ENCODE measurements at regions not wholly inside any gene's neighbourhood (a gene's known extent, or its start where the extent isn't known, plus 50 kb on each side); places are given as distances from the start of the nearest gene placed in this dataset.
A peak's percentile ranks its signal among the peaks of the same experiment; 100 is the strongest.

GRCh38 chr12:39047539-39048262, 142.3 kb upstream of the CPNE8 start:
- no peak for FAIRE-seq
- H3K9me3 ChIP-seq (ENCODE audit: control insufficient read depth in 2 of 3, insufficient read depth in 1 of 3, low read length in 3 of 3): no peaks in the 10 kb centered on the region
- no peak overlapping the region for H3K4me3 ChIP-seq (ENCODE audit: low read length in 3 of 3)
- no peak for TF ChIP-seq CTCF (IDR thresholded peaks at IDR 0.05; ENCODE audit: borderline replicate concordance, extremely low read depth, insufficient read depth)
- intact Hi-C loops (cut with DNase I): no loop called here
- no peak for DNase-seq
- H3K9ac ChIP-seq (ENCODE audit: low read length in 3 of 3): no peak overlapping the region
- no peaks in the 10 kb centered on the region for H3K27me3 ChIP-seq (ENCODE audit: control insufficient read depth, insufficient read depth, low read length)
- H3K4me1 ChIP-seq (ENCODE audit: control insufficient read depth in 2 of 3, insufficient read depth in 2 of 3, low read depth in 1 of 3, low read length in 3 of 3): no peaks in the 10 kb centered on the region
- H3K27ac ChIP-seq (ENCODE audit: low read depth in 2 of 2, low read length in 2 of 2): no peak overlapping the region
- H3K36me3 ChIP-seq (ENCODE audit: control insufficient read depth in 2 of 3, insufficient read depth in 3 of 3, low read length in 3 of 3): no peaks in the 10 kb centered on the region

GRCh38 chr12:39044754-39045153, 139.4 kb upstream of the CPNE8 start:
- Histone ChIP-seq H3K4me1 (ENCODE audit: control insufficient read depth in 2 of 3, insufficient read depth in 2 of 3, low read depth in 1 of 3, low read length in 3 of 3) (no peaks in the 10 kb centered on the region), H3K9me3 (ENCODE audit: control insufficient read depth in 2 of 3, insufficient read depth in 1 of 3, low read length in 3 of 3) (no peaks in the 10 kb centered on the region), H3K27ac (ENCODE audit: low read depth in 2 of 2, low read length in 2 of 2) (no peak overlapping the region), H3K9ac (ENCODE audit: low read length in 3 of 3) (no peak overlapping the region), H3K27me3 (ENCODE audit: control insufficient read depth, insufficient read depth, low read length) (no peaks in the 10 kb centered on the region), H3K36me3 (ENCODE audit: control insufficient read depth in 2 of 3, insufficient read depth in 3 of 3, low read length in 3 of 3) (no peaks in the 10 kb centered on the region), H3K4me3 (ENCODE audit: low read length in 3 of 3) (no peak overlapping the region)
- TF ChIP-seq CTCF (IDR thresholded peaks at IDR 0.05; ENCODE audit: borderline replicate concordance, extremely low read depth, insufficient read depth): no peak
- DNase-seq (no peak), FAIRE-seq (no peak)
- intact Hi-C loops (cut with DNase I): no loop called here

GRCh38 chr12:39043424-39043822, 138.0 kb upstream of the CPNE8 start:
- Histone ChIP-seq H3K9me3 (ENCODE audit: control insufficient read depth in 2 of 3, insufficient read depth in 1 of 3, low read length in 3 of 3) (no peaks in the 10 kb centered on the region), H3K9ac (ENCODE audit: low read length in 3 of 3) (no peak overlapping the region), H3K27me3 (ENCODE audit: control insufficient read depth, insufficient read depth, low read length) (no peaks in the 10 kb centered on the region), H3K4me1 (ENCODE audit: control insufficient read depth in 2 of 3, insufficient read depth in 2 of 3, low read depth in 1 of 3, low read length in 3 of 3) (no peaks in the 10 kb centered on the region), H3K4me3 (ENCODE audit: low read length in 3 of 3) (no peak overlapping the region), H3K36me3 (ENCODE audit: control insufficient read depth in 2 of 3, insufficient read depth in 3 of 3, low read length in 3 of 3) (no peaks in the 10 kb centered on the region), H3K27ac (ENCODE audit: low read depth in 2 of 2, low read length in 2 of 2) (peak overlapping the region in 1 of 2 donors; percentile 23)
- intact Hi-C loops (cut with DNase I): no loop called here
- DNase-seq (no peak), FAIRE-seq (no peak)
- TF ChIP-seq CTCF (IDR thresholded peaks at IDR 0.05; ENCODE audit: borderline replicate concordance, extremely low read depth, insufficient read depth): no peak

- H3K36me3 ChIP-seq (ENCODE audit: control insufficient read depth in 2 of 3, insufficient read depth in 3 of 3, low read length in 3 of 3): no peaks in the 10 kb centered on the region
- DNase-seq (no peak), FAIRE-seq (no peak)
- H3K27ac ChIP-seq (ENCODE audit: low read depth in 2 of 2, low read length in 2 of 2): no peak overlapping the region
- no peaks in the 10 kb centered on the region for H3K4me1 ChIP-seq (ENCODE audit: control insufficient read depth in 2 of 3, insufficient read depth in 2 of 3, low read depth in 1 of 3, low read length in 3 of 3)
- intact Hi-C loops (cut with DNase I): no loop called here
- no peak overlapping the region for H3K4me3 ChIP-seq (ENCODE audit: low read length in 3 of 3)
- no peaks in the 10 kb centered on the region for H3K27me3 ChIP-seq (ENCODE audit: control insufficient read depth, insufficient read depth, low read length)
- no peak overlapping the region for H3K9ac ChIP-seq (ENCODE audit: low read length in 3 of 3)
- no peak for TF ChIP-seq CTCF (IDR thresholded peaks at IDR 0.05; ENCODE audit: borderline replicate concordance, extremely low read depth, insufficient read depth)
- no peaks in the 10 kb centered on the region for H3K9me3 ChIP-seq (ENCODE audit: control insufficient read depth in 2 of 3, insufficient read depth in 1 of 3, low read length in 3 of 3)
These were observed 134.9 kb upstream of the CPNE8 start for GRCh38 chr12:39040275-39040674.

All from kidney (tissue), 13 donors.